Neural progenitor cell (in vitro differentiated cells): ENCODE measurements at regions not wholly inside any gene's neighbourhood (a gene's known extent, or its start where the extent isn't known, plus 50 kb on each side); places are given as distances from the start of the nearest gene placed in this dataset.

Source experiments
- DNase-seq: peaks from one replicate; pipeline ENCODE4 v3.0.0-alpha.2; 2016; ENCODE audit warnings: low spot score
- H2AFZ ChIP-seq: fragments of 200-600 bp; sonication (generic); replicated peaks from 2 replicates; pipeline ENCODE4 v1.6.1; 2016; ENCODE audit warnings: antibody characterized with exemption
- H3F3A ChIP-seq: fragments of 200-600 bp; sonication (generic); 2 replicates; pipeline ENCODE4 v1.6.1; 2016; ENCODE audit warnings: antibody characterized with exemption, low read depth
- H3K27ac ChIP-seq: fragments of 200-600 bp; sonication (generic); 2 replicates; pipeline ENCODE4 v1.5.1; 2016; ENCODE audit warnings: mild to moderate bottlenecking
- H3K27me3 ChIP-seq: fragments of 200-600 bp; sonication (generic); 2 replicates; pipeline ENCODE4 v1.6.1; 2016; ENCODE audit warnings: mild to moderate bottlenecking, moderate library complexity
- H3K36me3 ChIP-seq: fragments of 200-600 bp; sonication (generic); 2 replicates; pipeline ENCODE4 v1.5.1; 2016
- H3K4me1 ChIP-seq: fragments of 200-600 bp; sonication (generic); 2 replicates; pipeline ENCODE4 v1.6.1; 2016; ENCODE audit warnings: mixed run types
- H3K4me2 ChIP-seq: fragments of 200-600 bp; sonication (generic); 2 replicates; pipeline ENCODE4 v1.6.1; 2016
- H3K4me3 ChIP-seq: fragments of 200-600 bp; sonication (generic); 2 replicates; pipeline ENCODE4 v1.5.1; 2016
- H3K79me2 ChIP-seq: fragments of 200-600 bp; sonication (generic); 2 replicates; pipeline ENCODE4 v1.6.1; 2016; ENCODE audit warnings: low read depth
- H3K9ac ChIP-seq: fragments of 200-600 bp; sonication (generic); 2 replicates; pipeline ENCODE4 v1.6.1; 2016
- H3K9me3 ChIP-seq: fragments of 200-600 bp; sonication (generic); 2 replicates; pipeline ENCODE4 v1.5.1; 2016; ENCODE audit warnings: low read depth
- H4K20me1 ChIP-seq: fragments of 200-600 bp; sonication (generic); 2 replicates; pipeline ENCODE4 v1.6.1; 2016; ENCODE audit warnings: low read depth
- H3K27ac Mint-ChIP-seq: 3 replicates; pipeline ENCODE4 v1.8.0; 2021; ENCODE audit warnings: mixed read lengths
- H3K27me3 Mint-ChIP-seq: 2 replicates; pipeline ENCODE4 v1.8.0; 2022; ENCODE audit warnings: low read depth, mild to moderate bottlenecking, inconsistent platforms, moderate library complexity, mixed read lengths; ENCODE audit not compliant: insufficient read depth
- H3K36me3 Mint-ChIP-seq: 3 replicates; pipeline ENCODE4 v1.8.0; 2021; ENCODE audit warnings: mixed read lengths
- H3K4me1 Mint-ChIP-seq: 3 replicates; pipeline ENCODE4 v1.8.0; 2021; ENCODE audit warnings: mixed read lengths
- H3K4me3 Mint-ChIP-seq: 3 replicates; pipeline ENCODE4 v1.8.0; 2021; ENCODE audit warnings: mild to moderate bottlenecking, moderate library complexity, mixed read lengths
- H3K9me3 Mint-ChIP-seq: 3 replicates; pipeline ENCODE4 v1.8.0; 2020; ENCODE audit warnings: mixed read lengths
- CTCF ChIP-seq: fragments of 200-600 bp; sonication (generic); IDR thresholded peaks from 2 replicates; pipeline ENCODE4 v1.5.1; 2017; ENCODE audit warnings: antibody characterized with exemption, mild to moderate bottlenecking
- EZH2 ChIP-seq: fragments of 200-600 bp; sonication (generic); IDR thresholded peaks from 2 replicates; pipeline ENCODE4 v1.6.1; 2017; ENCODE audit warnings: antibody characterized with exemption, mild to moderate bottlenecking, moderate library complexity
- EZH2phosphoT487 ChIP-seq: fragments of 200-600 bp; sonication (generic); IDR thresholded peaks from 2 replicates; pipeline ENCODE4 v1.6.1; 2017; ENCODE audit warnings: antibody characterized with exemption

DNA sequence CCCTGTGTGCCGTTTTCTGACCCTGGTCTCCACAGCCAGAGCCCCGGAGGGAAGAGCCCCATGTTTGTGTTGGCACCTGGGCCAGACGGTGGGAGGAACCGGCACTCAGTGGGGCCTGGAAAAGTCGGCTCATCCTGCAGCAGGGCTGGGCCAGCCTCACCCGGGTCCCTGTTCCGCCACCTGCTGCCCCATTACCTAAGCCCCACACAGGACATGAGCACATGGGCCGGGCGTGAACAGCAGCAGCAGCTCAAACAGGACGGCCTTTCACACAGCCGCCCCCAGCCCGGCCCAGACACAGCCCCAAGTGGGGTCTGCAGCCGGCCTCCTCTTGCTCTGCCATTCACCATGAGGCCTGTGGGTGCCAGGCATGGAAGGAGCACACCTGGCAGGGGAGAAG, 302.4 kb downstream of the MN1 start:
- peaks cover 12% of the 10 kb centered on the region for H3K27me3 ChIP-seq
- Mint-ChIP-seq H3K4me1 (peaks cover 57% of the 10 kb centered on the region), H3K4me3 (no peak overlapping the region), H3K9me3 (no peaks in the 10 kb centered on the region), H3K27me3 (peaks cover 18% of the 10 kb centered on the region), H3K27ac (peak overlapping the region; percentile 65), H3K36me3 (no peaks in the 10 kb centered on the region)
- no peak overlapping the region for H3K9ac ChIP-seq
- H2AFZ ChIP-seq: no peak overlapping the region
- TF ChIP-seq CTCF (no peak), EZH2 (no peak), EZH2phosphoT487 (no peak)
- H3K9me3 ChIP-seq: no peaks in the 10 kb centered on the region
- H3K36me3 ChIP-seq: no peaks in the 10 kb centered on the region
- H3K4me1 ChIP-seq: peaks cover 41% of the 10 kb centered on the region
- no peak for DNase-seq
- H3K27ac ChIP-seq: no peak overlapping the region
- no peaks in the 10 kb centered on the region for H3K79me2 ChIP-seq
- peaks cover 67% of the 10 kb centered on the region for H3F3A ChIP-seq
- H4K20me1 ChIP-seq: no peaks in the 10 kb centered on the region
- H3K4me2 ChIP-seq: no peak overlapping the region
- no peak overlapping the region for H3K4me3 ChIP-seq

DNA sequence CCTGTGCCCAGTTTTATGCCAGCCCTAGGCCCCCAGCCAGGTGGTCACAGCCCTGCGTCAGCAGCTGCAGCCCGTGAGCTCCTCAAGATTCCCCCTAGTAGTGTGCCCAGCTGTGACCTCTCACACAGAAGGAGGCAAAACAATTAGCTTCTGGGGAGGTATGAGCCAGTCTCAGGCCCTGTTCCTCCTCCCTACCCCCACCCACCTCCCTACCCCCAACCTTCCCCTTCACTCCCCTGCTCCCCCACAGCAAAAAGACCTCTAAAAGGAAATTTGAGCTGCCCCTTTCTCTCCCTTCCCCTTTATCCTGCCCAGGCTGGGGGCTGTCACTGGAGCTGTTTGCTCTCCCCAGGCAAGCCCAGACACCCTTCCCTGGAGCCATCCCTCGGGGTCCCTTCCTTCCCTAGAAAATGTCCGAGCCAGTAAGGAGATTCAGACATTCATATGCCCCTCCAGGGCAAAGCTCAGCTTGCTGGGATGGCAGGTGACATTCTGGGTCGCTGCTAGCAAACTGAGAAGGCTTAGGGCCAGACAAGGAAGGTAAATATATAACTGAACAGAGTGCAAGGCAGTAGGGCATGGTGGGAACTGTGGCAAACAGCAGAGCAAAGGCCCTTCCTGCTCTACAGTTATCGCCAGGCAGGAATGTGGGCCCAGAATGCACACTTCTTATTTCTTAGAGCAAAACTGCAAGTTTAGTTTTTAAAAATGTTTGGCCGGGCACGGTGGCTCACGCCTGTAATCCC, 300.2 kb downstream of the MN1 start:
- no peaks in the 10 kb centered on the region for H3K79me2 ChIP-seq
- H3K9ac ChIP-seq: no peak overlapping the region
- peaks cover 24% of the 10 kb centered on the region for H3K4me1 ChIP-seq
- H3K4me1 Mint-ChIP-seq: peaks cover 39% of the 10 kb centered on the region
- H3F3A ChIP-seq: peaks cover 45% of the 10 kb centered on the region
- H3K4me3 Mint-ChIP-seq: no peak overlapping the region
- no peaks in the 10 kb centered on the region for H3K9me3 Mint-ChIP-seq
- H3K9me3 ChIP-seq: no peaks in the 10 kb centered on the region
- peak overlapping the region; percentile 81 for H3K27ac Mint-ChIP-seq
- TF ChIP-seq EZH2phosphoT487 (no peak), EZH2 (no peak), CTCF (no peak)
- peak; percentile 70 for DNase-seq
- H3K36me3 Mint-ChIP-seq: no peaks in the 10 kb centered on the region
- no peaks in the 10 kb centered on the region for H4K20me1 ChIP-seq
- H2AFZ ChIP-seq: no peak overlapping the region
- H3K27me3 Mint-ChIP-seq: peaks cover 14% of the 10 kb centered on the region
- peak overlapping the region; percentile 90 for H3K27ac ChIP-seq
- no peaks in the 10 kb centered on the region for H3K36me3 ChIP-seq
- peaks cover 34% of the 10 kb centered on the region for H3K27me3 ChIP-seq
- no peak overlapping the region for H3K4me3 ChIP-seq
- peak overlapping the region; percentile 36 for H3K4me2 ChIP-seq

- H3K4me3 Mint-ChIP-seq: no peak overlapping the region
- Histone ChIP-seq H3K4me3 (no peak overlapping the region), H3K36me3 (no peaks in the 10 kb centered on the region), H3K27me3 (peaks cover 36% of the 10 kb centered on the region), H3K79me2 (no peaks in the 10 kb centered on the region), H2AFZ (no peak overlapping the region), H3K9ac (no peak overlapping the region), H3K27ac (peak overlapping the region; percentile 90), H3K4me1 (peaks cover 28% of the 10 kb centered on the region), H3K9me3 (no peaks in the 10 kb centered on the region), H3F3A (peaks cover 49% of the 10 kb centered on the region), H3K4me2 (peak overlapping the region; percentile 7), H4K20me1 (no peaks in the 10 kb centered on the region)
- peak; percentile 30 for DNase-seq
- H3K9me3 Mint-ChIP-seq: no peaks in the 10 kb centered on the region
- peak overlapping the region; percentile 12 for H3K27ac Mint-ChIP-seq
- TF ChIP-seq EZH2phosphoT487: peak; percentile 32
- TF ChIP-seq EZH2: no peak
- H3K27me3 Mint-ChIP-seq: peaks cover 11% of the 10 kb centered on the region
- no peaks in the 10 kb centered on the region for H3K36me3 Mint-ChIP-seq
- H3K4me1 Mint-ChIP-seq: peaks cover 41% of the 10 kb centered on the region
These were observed 299.2 kb downstream of the MN1 start for GRCh38 chr22:27502327-27502726.
